ENCODE measurements at regions not wholly inside any gene's neighbourhood (a gene's known extent, or its start where the extent isn't known, plus 50 kb on each side); places are given as distances from the start of the nearest gene placed in this dataset.

GRCh38 chr6:143621876-143622605 is 55.7 kb upstream of the PHACTR2 start:
- no peak overlapping the region for H3K27ac ChIP-seq (ENCODE audit: control insufficient read depth, insufficient read depth, low read length)
- peaks cover 14% of the 10 kb centered on the region for H3K4me1 ChIP-seq (ENCODE audit: control insufficient read depth, extremely low read depth, insufficient read depth, low read length)
- H3K9me3 ChIP-seq (ENCODE audit: control insufficient read depth, low read depth, low read length), result no peaks in the 10 kb centered on the region
- H4K20me1 ChIP-seq (ENCODE audit: control insufficient read depth, extremely low read depth, insufficient read depth, low read length), result no peaks in the 10 kb centered on the region
- H3K4me2 ChIP-seq (ENCODE audit: control insufficient read depth, extremely low read depth, insufficient read depth, low read depth, low read length), result no peak overlapping the region
- dilution Hi-C loops (cut with MboI; ENCODE audit: extremely low pct_ligation_motif_present, low sequenced_read_pairs), result no loop called here
- H3K4me3 ChIP-seq (ENCODE audit: control insufficient read depth in 2 of 3, extremely low read depth in 1 of 3, insufficient read depth in 2 of 3, low read depth in 1 of 3, low read length in 3 of 3), result no peak overlapping the region
- DNase-seq (ENCODE audit: low read depth, low spot score), result peak; percentile 5
- H3K27me3 ChIP-seq (ENCODE audit: control insufficient read depth, extremely low read depth, insufficient read depth, low read length), result no peaks in the 10 kb centered on the region
- FAIRE-seq, result peak; percentile 85
- H3K9ac ChIP-seq (ENCODE audit: control insufficient read depth, extremely low read depth, insufficient read depth, low read length), result no peak overlapping the region
- TF ChIP-seq, protein P1, sequence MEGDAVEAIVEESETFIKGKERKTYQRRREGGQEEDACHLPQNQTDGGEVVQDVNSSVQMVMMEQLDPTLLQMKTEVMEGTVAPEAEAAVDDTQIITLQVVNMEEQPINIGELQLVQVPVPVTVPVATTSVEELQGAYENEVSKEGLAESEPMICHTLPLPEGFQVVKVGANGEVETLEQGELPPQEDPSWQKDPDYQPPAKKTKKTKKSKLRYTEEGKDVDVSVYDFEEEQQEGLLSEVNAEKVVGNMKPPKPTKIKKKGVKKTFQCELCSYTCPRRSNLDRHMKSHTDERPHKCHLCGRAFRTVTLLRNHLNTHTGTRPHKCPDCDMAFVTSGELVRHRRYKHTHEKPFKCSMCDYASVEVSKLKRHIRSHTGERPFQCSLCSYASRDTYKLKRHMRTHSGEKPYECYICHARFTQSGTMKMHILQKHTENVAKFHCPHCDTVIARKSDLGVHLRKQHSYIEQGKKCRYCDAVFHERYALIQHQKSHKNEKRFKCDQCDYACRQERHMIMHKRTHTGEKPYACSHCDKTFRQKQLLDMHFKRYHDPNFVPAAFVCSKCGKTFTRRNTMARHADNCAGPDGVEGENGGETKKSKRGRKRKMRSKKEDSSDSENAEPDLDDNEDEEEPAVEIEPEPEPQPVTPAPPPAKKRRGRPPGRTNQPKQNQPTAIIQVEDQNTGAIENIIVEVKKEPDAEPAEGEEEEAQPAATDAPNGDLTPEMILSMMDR (optimal IDR thresholded peaks at IDR 0.05 in 1 of 3, IDR thresholded peaks at IDR 0.05 in 1 of 3, conservative IDR thresholded peaks at IDR 0.05 in 1 of 3; ENCODE audit: extremely low read depth in 1 of 3, insufficient read depth in 2 of 3, low read length in 3 of 3), result no peak
- TF ChIP-seq EZH2 (IDR thresholded peaks at IDR 0.05; ENCODE audit: low read length), result no peak
- no peaks in the 10 kb centered on the region for H3K9me1 ChIP-seq (ENCODE audit: control insufficient read depth, extremely low read depth, insufficient read depth, low read length)
- H2AFZ ChIP-seq (ENCODE audit: control insufficient read depth, low read length), result no peak overlapping the region
- no peaks in the 10 kb centered on the region for H3K36me3 ChIP-seq (ENCODE audit: control insufficient read depth in 2 of 2, extremely low read depth in 1 of 2, insufficient read depth in 2 of 2, low read length in 2 of 2)
- H3K79me2 ChIP-seq (ENCODE audit: control insufficient read depth, insufficient read depth, low read length), result no peaks in the 10 kb centered on the region

DNA sequence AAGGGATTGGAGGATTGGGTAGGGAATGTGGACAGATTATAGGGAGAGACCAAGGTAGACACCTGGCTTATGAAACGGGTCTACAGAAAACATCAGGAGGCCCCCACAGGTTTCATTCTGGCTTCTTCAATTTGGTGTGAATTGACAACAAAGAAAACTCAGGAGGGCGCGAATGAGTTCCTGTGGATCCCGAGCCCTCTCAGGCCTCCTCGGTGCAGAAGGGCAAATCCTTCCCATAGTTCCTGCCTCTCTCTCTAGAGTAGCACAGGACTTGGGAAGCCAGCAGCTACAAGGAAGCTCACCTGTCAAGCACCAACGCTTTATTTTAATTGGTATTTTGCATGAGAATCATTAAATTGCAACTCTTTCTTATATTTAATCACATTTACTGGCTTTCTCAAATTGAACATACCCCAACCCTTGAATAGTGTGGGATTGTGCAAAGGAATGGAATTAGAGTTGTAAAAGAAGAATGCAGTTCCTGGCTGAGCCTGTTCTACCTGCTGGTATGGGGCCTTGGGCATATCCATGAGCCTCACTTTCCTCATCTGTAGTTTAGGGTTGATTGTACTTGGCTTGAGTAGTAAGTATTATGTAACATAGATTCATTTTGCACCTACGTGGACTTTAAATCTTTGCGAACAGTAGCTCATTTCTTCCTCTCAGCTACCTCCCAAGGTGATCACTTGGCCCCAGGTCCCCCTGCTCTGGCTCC is 56.4 kb upstream of the PHACTR2 start:
- no peak overlapping the region for H3K4me2 ChIP-seq (ENCODE audit: control insufficient read depth, extremely low read depth, insufficient read depth, low read depth, low read length)
- no peak overlapping the region for H3K9ac ChIP-seq (ENCODE audit: control insufficient read depth, extremely low read depth, insufficient read depth, low read length)
- no peaks in the 10 kb centered on the region for H3K9me3 ChIP-seq (ENCODE audit: control insufficient read depth, low read depth, low read length)

More for the DNA sequence above, 56.4 kb upstream of the PHACTR2 start:
- no peaks in the 10 kb centered on the region for H3K36me3 ChIP-seq (ENCODE audit: control insufficient read depth in 2 of 2, extremely low read depth in 1 of 2, insufficient read depth in 2 of 2, low read length in 2 of 2)
- FAIRE-seq, result no peak
- H3K4me3 ChIP-seq (ENCODE audit: control insufficient read depth in 2 of 3, extremely low read depth in 1 of 3, insufficient read depth in 2 of 3, low read depth in 1 of 3, low read length in 3 of 3), result no peak overlapping the region
- no peaks in the 10 kb centered on the region for H4K20me1 ChIP-seq (ENCODE audit: control insufficient read depth, extremely low read depth, insufficient read depth, low read length)
- H3K79me2 ChIP-seq (ENCODE audit: control insufficient read depth, insufficient read depth, low read length), result no peaks in the 10 kb centered on the region
- H2AFZ ChIP-seq (ENCODE audit: control insufficient read depth, low read length), result no peak overlapping the region
- H3K4me1 ChIP-seq (ENCODE audit: control insufficient read depth, extremely low read depth, insufficient read depth, low read length), result peaks cover 14% of the 10 kb centered on the region
- no peaks in the 10 kb centered on the region for H3K9me1 ChIP-seq (ENCODE audit: control insufficient read depth, extremely low read depth, insufficient read depth, low read length)
- TF ChIP-seq, protein P1 (optimal IDR thresholded peaks at IDR 0.05 in 1 of 3, IDR thresholded peaks at IDR 0.05 in 1 of 3, conservative IDR thresholded peaks at IDR 0.05 in 1 of 3; ENCODE audit: extremely low read depth in 1 of 3, insufficient read depth in 2 of 3, low read length in 3 of 3), result no peak
- no peak for TF ChIP-seq EZH2 (IDR thresholded peaks at IDR 0.05; ENCODE audit: low read length)
- dilution Hi-C loops (cut with MboI; ENCODE audit: extremely low pct_ligation_motif_present, low sequenced_read_pairs), result no loop called here
- DNase-seq (ENCODE audit: low read depth, low spot score), result no peak
- no peak overlapping the region for H3K27ac ChIP-seq (ENCODE audit: control insufficient read depth, insufficient read depth, low read length)
- H3K27me3 ChIP-seq (ENCODE audit: control insufficient read depth, extremely low read depth, insufficient read depth, low read length), result no peaks in the 10 kb centered on the region

Measured in keratinocyte (primary cell).